GM12874 (cell line): ENCODE measurements at regions not wholly inside any gene's neighbourhood (a gene's known extent, or its start where the extent isn't known, plus 50 kb on each side); places are given as distances from the start of the nearest gene placed in this dataset.

ENCODE experiments used
- TF ChIP-seq, protein P1 (sequence below): IDR thresholded peaks from 2 replicates; pipeline ENCODE4 v1.5.1; 2011; ENCODE audit warnings: low read depth, mild to moderate bottlenecking, control low read depth, low read length, moderate library complexity; ENCODE audit not compliant: insufficient read depth

DNA sequence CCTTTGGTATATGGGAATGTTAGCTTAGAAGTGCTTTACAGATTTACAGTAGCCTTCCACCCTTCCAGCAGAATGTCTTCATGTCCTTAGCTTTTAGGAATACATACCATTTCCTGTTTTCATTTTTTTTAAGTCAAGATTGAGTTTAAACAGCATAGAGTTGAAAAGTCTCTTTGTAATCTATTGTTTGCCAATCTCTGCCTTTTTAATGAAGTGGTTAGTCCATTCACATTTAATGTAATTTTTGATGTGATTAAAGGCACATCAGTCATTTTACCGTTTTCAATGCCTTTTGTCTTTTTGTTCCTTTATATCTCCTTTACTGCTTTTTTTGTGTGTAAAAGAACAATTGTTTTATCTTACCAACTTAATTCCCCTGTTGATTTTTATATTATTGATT lies 233.4 kb upstream of the SMIM21 start:
- TF ChIP-seq, protein P1, sequence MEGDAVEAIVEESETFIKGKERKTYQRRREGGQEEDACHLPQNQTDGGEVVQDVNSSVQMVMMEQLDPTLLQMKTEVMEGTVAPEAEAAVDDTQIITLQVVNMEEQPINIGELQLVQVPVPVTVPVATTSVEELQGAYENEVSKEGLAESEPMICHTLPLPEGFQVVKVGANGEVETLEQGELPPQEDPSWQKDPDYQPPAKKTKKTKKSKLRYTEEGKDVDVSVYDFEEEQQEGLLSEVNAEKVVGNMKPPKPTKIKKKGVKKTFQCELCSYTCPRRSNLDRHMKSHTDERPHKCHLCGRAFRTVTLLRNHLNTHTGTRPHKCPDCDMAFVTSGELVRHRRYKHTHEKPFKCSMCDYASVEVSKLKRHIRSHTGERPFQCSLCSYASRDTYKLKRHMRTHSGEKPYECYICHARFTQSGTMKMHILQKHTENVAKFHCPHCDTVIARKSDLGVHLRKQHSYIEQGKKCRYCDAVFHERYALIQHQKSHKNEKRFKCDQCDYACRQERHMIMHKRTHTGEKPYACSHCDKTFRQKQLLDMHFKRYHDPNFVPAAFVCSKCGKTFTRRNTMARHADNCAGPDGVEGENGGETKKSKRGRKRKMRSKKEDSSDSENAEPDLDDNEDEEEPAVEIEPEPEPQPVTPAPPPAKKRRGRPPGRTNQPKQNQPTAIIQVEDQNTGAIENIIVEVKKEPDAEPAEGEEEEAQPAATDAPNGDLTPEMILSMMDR = no peak

GRCh38 chr18:75659535-75660023 lies 232.1 kb upstream of the SMIM21 start:
- TF ChIP-seq, protein P1 = no peak

DNA sequence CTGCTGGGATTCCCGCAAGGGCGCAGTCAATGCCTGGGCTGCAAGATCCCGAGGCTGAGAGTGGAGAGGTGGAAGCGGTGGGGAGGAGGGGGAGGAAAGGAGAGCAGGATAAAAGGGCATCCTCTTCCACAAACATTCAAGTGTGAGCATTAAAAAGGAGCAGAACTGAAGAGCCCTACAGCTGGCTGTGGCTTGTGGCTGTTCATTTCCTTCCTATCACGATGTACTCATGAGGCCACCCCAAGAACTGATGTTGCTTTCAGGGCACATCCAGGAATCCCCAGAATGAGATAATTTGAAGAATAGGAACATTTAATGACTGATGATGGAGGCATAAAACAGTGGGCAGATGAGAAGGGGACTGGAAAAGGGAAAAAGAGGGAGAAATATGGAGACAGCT lies 230.8 kb upstream of the SMIM21 start:
- TF ChIP-seq, protein P1 = no peak

DNA sequence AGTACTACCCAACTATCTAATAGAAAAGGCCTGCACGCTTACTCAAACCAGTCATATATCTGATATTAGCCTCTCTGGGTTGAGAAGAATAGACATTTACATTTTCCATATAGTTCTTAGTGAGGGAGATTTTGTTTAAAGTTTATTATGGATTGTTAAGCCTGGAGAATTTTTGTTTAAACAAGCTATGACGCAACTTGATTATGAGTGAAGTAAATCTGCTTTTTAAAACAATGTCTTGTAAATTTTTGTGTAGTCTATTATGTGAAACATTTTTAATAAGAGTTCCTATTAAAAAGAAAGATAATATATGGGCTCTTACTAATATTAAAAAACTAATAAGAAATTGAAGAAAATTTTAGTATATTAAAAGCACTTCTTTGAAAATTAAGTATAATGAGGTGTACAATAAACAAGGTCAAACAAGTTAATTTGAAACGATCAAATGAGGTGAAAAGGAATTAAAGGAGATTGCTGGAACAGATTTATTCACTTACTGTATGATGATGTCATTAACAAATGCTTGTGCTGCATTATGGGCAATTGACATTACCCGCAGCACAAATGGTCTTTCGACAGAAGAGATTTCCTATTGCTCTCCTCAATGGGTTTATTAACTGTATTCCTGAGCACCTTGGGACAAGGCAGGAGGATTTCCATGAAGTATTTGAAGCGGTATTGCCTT lies 229.2 kb upstream of the SMIM21 start:
- TF ChIP-seq, protein P1 = no peak

DNA sequence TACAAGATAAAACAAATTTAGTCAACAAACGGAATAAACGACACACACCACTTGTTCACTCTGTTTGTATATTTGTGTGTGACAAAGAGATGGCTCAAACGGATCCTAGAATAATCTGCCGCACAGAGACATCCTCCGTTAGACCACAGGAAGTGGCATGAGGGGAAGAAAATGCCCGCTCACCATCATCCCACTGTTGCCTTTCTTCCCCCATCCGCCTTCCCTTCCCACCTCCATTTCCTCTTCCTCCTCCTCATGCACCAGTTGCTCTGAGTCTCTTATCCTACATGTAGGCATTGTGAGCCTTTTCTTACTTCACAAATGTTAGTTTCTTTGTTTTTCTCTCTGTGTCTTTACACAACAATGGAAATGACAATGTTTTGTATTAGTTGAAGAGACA lies 228.5 kb upstream of the SMIM21 start:
- TF ChIP-seq, protein P1 = no peak

DNA sequence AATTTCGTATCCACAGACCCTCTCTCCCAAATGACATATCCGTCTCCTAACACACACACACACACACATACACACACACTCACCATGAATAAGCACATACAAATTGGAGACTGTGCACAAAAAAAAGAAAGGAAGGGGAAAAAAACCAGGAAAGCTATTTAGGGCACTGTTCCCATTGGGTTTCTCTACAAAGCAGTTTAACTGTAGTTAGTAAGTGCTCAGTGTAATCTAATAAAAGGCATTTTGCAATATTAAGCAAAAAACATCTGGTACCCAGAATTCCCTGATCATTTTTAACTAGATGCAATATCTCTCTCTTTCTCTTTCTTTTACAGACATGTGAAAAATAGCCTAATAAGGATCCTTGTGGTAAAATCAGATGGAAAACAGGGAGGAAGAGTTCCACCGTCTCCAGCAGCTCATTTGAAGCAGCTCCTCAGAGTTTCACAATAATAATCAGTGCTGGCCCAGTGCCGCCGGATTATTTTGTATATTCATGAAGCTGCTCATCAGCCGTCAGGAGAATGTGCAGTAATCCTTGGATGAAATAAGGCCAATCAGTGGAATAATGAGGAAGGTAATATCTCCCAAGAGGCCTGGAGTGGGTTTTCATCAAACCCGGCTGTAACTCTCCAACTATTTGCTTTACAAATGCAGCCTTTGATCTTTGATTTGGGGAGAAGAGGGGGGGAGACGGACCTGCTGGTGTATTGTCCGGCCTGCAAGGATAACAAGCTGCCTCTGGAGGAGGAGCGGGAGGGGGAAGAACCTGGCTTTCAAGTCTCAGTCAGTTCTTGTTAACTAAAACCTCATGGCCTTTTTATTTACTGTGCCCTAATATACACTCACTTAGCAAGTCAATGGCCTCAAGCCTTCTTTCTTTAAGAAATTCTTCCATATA lies 227.6 kb upstream of the SMIM21 start:
- TF ChIP-seq, protein P1 = no peak

DNA sequence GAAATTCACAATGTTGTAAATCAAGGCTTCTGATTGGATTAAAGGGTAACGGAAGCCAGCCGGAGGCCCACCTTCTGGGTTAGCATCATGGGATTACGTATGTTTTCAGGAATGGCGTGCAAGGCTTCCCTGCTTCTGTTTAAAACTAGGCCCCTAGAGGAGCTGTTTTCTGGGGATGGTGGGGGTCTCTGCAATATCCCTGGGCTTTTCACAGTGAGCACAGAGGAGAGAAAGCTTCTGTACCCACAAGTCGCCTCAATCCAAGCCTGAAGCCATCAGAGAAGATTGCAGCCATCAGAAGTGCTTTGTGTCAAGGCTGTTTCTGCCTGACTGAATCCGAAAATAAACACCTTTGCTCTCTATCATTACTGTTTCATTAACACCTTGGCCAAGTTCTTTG lies 226.9 kb upstream of the SMIM21 start:
- TF ChIP-seq, protein P1 = no peak
